Stimulated activated memory B cell treated with anti-CD40 and anti-IgM and Interleukin-4, amounts not matched to agents 10 μg/mL and 1 μg/mL and 100 μg/mL, for 72 hours (primary cell): ENCODE measurements at regions not wholly inside any gene's neighbourhood (a gene's known extent, or its start where the extent isn't known, plus 50 kb on each side); places are given as distances from the start of the nearest gene placed in this dataset.

ENCODE experiments used
- ATAC-seq: fragments of 150-1000 bp; cut with Tn5 transposase; 2 replicates; pipeline ENCODE4 v1.10.0; 2021
- H3K27ac Mint-ChIP-seq: one replicate; pipeline ENCODE4 v1.8.0; 2022; ENCODE audit warnings: mild to moderate bottlenecking, mixed read lengths
- H3K27me3 Mint-ChIP-seq: one replicate; pipeline ENCODE4 v1.8.0; 2022; ENCODE audit warnings: mixed read lengths
- H3K36me3 Mint-ChIP-seq: one replicate; pipeline ENCODE4 v1.8.0; 2022; ENCODE audit warnings: mixed read lengths
- H3K4me1 Mint-ChIP-seq: one replicate; pipeline ENCODE4 v1.8.0; 2022; ENCODE audit warnings: mixed read lengths
- H3K4me3 Mint-ChIP-seq: one replicate; pipeline ENCODE4 v1.8.0; 2022; ENCODE audit warnings: mild to moderate bottlenecking, moderate library complexity, mixed read lengths
- H3K9me3 Mint-ChIP-seq: one replicate; pipeline ENCODE4 v1.8.0; 2022; ENCODE audit warnings: mixed read lengths

DNA sequence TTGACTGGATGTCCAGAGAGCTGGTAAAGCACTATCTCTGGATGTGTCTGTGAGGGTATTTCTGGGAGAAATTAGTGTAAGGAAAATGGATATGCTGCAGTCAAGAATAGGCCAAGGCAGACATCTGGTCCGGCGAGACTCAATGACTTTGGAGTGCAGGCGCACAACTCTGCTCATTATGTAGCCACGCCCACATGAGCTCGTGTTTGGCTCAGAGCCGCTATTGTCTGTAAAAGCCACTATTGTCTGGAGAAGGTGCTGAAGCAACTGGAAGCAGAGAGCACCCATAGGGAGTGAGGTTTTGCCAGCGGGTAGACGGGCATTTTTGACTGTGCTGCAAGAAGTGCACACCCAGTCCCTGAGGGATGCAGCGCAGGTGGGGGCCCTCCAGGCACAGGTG lies 305.0 kb upstream of the POU3F2 start:
- H3K9me3 Mint-ChIP-seq, result no peaks in the 10 kb centered on the region
- ATAC-seq, result no peak
- H3K4me1 Mint-ChIP-seq, result no peaks in the 10 kb centered on the region

DNA sequence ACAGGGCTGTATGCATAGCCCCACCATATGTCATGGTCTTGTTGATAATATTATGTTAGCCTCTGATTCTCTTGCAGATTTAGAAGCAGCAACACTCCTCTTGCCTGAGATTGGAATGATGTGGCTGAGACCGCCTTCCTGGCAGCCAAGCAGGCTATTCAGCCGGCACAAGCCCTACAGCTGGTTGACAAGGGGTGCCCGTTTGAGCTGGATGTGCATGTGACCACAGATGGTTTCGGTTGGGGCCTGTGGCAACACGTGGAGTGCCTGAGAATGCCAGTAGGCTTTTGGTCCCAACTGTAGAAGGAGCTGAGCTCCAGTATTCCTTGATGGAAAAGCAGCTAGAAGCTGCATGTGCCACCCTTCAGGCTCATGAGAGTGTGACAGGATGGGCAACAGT lies 303.6 kb upstream of the POU3F2 start:
- Mint-ChIP-seq H3K9me3 (peaks cover 5% of the 10 kb centered on the region), H3K27me3 (no peaks in the 10 kb centered on the region), H3K27ac (no peak overlapping the region), H3K36me3 (no peaks in the 10 kb centered on the region), H3K4me1 (no peaks in the 10 kb centered on the region), H3K4me3 (no peak overlapping the region)
- ATAC-seq, result no peak

More for the DNA sequence above, 305.0 kb upstream of the POU3F2 start:
- H3K27ac Mint-ChIP-seq, result no peak overlapping the region
- no peaks in the 10 kb centered on the region for H3K36me3 Mint-ChIP-seq
- H3K27me3 Mint-ChIP-seq, result no peaks in the 10 kb centered on the region
- H3K4me3 Mint-ChIP-seq, result no peak overlapping the region

DNA sequence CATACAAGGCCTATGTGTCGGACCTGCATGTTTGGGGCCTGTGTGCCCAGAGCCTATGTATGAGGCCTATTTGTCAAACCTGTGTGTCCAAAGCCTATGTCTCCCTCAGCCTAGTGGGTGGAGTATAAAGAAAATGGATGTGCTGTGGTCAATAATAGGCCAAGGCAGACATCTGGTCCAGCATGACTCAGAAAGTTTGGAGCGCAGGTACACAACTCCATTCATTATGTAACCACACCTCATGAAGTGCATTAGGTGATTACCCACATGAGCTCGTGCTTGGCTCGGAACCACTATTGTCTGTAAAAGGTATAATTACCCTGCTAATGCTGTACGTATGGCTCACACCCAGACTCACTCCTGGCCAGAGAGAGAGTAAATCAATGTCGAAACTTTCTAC lies 302.4 kb upstream of the POU3F2 start:
- H3K27ac Mint-ChIP-seq, result no peak overlapping the region
- no peaks in the 10 kb centered on the region for H3K36me3 Mint-ChIP-seq
- peaks cover 6% of the 10 kb centered on the region for H3K9me3 Mint-ChIP-seq
- no peaks in the 10 kb centered on the region for H3K4me1 Mint-ChIP-seq
- no peak overlapping the region for H3K4me3 Mint-ChIP-seq
- no peak for ATAC-seq
- H3K27me3 Mint-ChIP-seq, result no peaks in the 10 kb centered on the region

DNA sequence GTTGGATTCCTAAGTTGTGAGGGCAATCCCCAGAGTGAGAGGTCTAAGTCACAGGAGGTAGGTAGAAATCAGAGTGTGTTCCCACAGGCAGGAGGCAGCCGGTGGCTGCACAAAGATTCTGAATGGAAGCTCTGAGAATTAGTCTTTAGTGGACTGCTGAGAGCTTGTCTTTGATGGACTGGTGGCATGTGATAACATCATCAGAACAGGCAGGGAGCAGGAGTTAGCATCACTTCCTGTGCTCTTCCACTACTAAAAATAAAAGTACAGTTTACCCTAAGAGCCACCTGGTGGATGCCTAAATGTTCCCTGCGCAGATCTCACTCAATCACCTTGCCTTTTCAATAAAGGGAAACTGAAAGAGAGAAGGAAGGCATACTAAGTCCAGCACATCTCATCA lies 294.6 kb upstream of the POU3F2 start:
- Mint-ChIP-seq H3K36me3 (no peaks in the 10 kb centered on the region), H3K4me1 (no peaks in the 10 kb centered on the region), H3K9me3 (peaks cover 11% of the 10 kb centered on the region), H3K4me3 (no peak overlapping the region), H3K27ac (no peak overlapping the region), H3K27me3 (no peaks in the 10 kb centered on the region)
- ATAC-seq, result no peak

DNA sequence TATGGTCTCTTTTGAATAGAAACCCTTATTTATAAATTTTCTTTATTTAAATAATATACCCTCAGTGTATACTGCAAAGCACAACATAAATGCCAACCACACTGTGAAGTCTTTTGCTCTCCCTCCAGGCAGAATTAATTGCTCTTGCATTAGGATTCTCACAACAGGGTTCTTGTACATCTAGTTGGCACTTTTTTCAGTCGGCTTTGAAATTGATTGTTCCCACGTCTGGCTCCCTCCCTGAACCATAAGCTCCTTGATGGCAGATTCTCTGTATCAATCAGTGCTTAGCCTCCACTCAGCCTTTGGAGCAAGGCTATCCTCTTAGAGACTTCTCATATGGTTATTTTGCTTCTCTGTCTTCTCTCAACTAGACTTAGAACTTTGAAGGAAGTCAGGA lies 288.0 kb upstream of the POU3F2 start:
- H3K27me3 Mint-ChIP-seq, result no peaks in the 10 kb centered on the region
- ATAC-seq, result no peak
- no peak overlapping the region for H3K4me3 Mint-ChIP-seq
- no peaks in the 10 kb centered on the region for H3K36me3 Mint-ChIP-seq
- no peaks in the 10 kb centered on the region for H3K4me1 Mint-ChIP-seq
- no peak overlapping the region for H3K27ac Mint-ChIP-seq
- peaks cover 3% of the 10 kb centered on the region for H3K9me3 Mint-ChIP-seq

DNA sequence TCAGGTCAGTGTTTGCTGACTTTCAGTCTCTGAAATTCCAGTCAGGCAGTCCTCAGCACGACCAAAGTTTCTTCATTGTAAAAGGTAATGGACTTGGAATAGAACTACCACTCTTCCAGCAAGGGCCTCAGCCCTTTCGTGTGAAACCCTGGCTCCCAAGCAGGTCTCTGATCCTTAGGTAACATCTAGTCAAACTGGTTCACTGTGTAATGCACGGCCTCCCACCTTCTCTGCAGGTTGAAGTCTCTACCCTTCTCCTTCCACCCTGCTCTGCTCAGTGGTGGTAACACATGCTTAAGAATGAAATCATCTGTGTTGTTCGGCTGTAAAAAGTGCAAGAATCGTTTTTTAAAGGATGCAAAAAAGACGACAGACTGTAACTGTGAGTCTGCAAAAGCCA lies 287.2 kb upstream of the POU3F2 start:
- H3K27me3 Mint-ChIP-seq, result no peaks in the 10 kb centered on the region

DNA sequence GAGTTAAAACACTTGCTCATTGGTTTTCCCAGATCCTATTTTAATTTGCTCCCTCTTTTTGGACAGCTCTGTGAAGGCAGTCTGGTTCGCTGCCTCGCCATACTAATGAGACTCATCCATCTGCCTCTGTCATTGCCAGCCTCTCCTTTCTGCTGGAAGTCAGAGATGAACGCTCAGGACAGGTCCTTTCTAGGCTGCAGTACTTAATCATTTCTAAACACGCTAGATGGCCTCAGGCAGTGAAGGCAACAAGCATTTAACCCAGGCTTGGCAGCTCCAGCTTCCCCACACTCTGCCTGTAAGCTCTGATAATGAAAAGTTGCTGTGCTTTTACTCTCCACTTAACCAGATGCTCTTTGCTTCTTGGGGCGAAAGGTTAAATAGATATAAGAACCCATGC lies 286.7 kb upstream of the POU3F2 start:
- Mint-ChIP-seq H3K4me3 (no peak overlapping the region), H3K27me3 (no peaks in the 10 kb centered on the region), H3K4me1 (no peaks in the 10 kb centered on the region), H3K27ac (no peak overlapping the region), H3K9me3 (peaks cover 3% of the 10 kb centered on the region), H3K36me3 (no peaks in the 10 kb centered on the region)
- no peak for ATAC-seq

More for the DNA sequence above, 287.2 kb upstream of the POU3F2 start:
- Mint-ChIP-seq H3K27ac (no peak overlapping the region), H3K4me3 (no peak overlapping the region), H3K9me3 (peaks cover 3% of the 10 kb centered on the region), H3K4me1 (no peaks in the 10 kb centered on the region), H3K36me3 (no peaks in the 10 kb centered on the region)
- ATAC-seq, result no peak

DNA sequence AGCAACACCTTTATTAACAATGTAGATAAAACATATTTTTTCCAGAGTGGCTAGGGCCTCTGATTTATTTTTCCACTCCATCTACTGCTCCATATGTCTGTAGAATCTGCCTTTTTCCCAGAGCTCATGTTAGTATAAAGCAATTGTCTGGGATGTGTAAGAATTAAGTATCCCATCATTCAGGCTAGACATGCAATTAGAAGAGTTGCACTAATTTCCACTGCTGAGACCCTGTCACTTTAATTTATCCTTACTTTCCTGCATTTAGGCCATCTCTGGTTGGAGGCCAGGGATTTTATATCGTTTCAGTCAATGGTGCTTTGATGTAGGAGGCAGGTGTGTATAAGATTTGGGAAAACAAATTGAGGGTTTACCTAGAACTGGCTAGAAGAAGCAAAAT lies 286.1 kb upstream of the POU3F2 start:
- no peaks in the 10 kb centered on the region for H3K36me3 Mint-ChIP-seq
- peaks cover 3% of the 10 kb centered on the region for H3K9me3 Mint-ChIP-seq
- no peak overlapping the region for H3K4me3 Mint-ChIP-seq
- H3K27me3 Mint-ChIP-seq, result no peaks in the 10 kb centered on the region
- no peaks in the 10 kb centered on the region for H3K4me1 Mint-ChIP-seq
- ATAC-seq, result no peak
- no peak overlapping the region for H3K27ac Mint-ChIP-seq

DNA sequence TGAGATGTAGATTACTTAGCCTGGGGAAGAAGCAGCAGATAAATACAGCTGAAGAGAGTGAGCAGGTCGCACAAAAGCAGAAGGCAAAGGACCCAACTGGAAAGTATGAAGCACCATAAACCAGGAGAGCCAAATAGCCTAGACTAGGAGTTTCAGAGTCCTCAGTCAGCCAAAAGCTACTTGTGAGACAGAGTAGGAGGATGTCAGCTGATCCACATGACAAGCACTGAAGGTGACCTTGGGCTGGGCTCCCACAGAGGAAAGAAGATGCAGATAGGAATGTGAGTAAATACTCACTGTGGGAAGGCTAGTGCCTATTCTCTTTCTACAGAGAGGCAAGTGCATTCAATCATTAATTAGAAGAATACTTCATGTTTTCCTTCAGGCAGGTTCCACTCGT lies 274.0 kb upstream of the POU3F2 start:
- no peaks in the 10 kb centered on the region for H3K4me1 Mint-ChIP-seq
- no peak overlapping the region for H3K4me3 Mint-ChIP-seq
- H3K27me3 Mint-ChIP-seq, result no peaks in the 10 kb centered on the region
- H3K9me3 Mint-ChIP-seq, result peaks cover 4% of the 10 kb centered on the region
- no peak overlapping the region for H3K27ac Mint-ChIP-seq
- ATAC-seq, result no peak
- no peaks in the 10 kb centered on the region for H3K36me3 Mint-ChIP-seq

DNA sequence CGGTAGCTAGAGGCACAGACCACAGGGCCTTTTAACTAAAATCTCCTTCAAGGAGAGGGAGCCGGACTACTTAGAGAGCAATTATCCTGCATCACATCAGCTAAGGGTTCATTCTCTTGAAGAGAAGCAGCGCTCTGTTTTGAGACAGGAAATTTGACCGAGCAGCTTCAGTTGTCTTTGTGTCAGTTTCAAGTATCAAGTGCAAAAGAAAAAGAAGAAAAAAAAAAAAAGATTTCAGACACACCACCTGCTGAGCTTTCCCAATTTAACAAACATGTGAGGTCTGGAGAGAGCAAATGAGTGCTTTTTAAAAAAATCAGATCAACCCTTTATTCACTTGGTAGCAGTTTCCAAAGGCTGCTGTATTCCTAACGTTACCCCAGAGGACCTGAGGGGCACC lies 273.5 kb upstream of the POU3F2 start:
- H3K36me3 Mint-ChIP-seq, result no peaks in the 10 kb centered on the region
- peaks cover 4% of the 10 kb centered on the region for H3K9me3 Mint-ChIP-seq
- no peaks in the 10 kb centered on the region for H3K27me3 Mint-ChIP-seq
- no peaks in the 10 kb centered on the region for H3K4me1 Mint-ChIP-seq
- no peak overlapping the region for H3K4me3 Mint-ChIP-seq
- no peak overlapping the region for H3K27ac Mint-ChIP-seq
- no peak for ATAC-seq

DNA sequence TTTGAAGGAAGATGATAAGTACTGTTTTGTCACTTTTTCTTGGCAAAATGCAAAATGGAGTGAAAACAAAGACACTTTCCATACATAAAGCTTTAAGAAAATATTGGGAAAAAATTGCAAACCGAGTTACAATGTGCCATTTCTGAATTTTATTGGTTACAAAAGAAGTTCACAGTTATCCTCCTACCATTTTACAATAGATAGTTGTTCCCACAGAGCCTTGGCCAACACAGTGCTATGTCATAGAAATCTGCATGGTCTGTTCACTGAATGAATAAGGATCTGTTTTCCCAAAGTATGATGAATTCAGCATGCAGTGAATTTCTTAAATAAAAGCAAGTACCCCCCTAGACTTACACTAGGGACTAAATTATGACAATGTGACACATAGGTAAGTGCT lies 268.2 kb upstream of the POU3F2 start:
- ATAC-seq, result no peak
- Mint-ChIP-seq H3K27me3 (no peaks in the 10 kb centered on the region), H3K27ac (no peak overlapping the region), H3K4me1 (no peaks in the 10 kb centered on the region), H3K36me3 (no peaks in the 10 kb centered on the region), H3K9me3 (peaks cover 4% of the 10 kb centered on the region), H3K4me3 (no peak overlapping the region)

DNA sequence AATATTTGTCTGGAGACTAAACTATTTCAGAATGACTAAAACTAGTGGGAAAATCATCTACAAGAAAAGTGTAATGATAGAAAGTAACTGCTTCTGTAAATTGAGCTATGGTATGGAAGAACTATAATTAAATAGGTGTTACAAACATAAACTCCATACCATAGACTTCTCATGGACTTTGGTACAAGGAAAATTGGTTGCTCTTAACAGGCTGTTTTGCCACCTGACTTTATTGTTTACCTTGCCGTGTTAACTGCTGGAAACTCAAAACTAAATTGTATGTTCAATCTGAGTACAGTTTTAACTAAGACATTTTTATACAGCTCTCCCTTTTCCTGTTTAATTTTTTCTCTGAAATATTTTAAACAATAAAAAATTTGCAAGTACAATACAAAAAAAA lies 261.8 kb upstream of the POU3F2 start:
- no peak overlapping the region for H3K4me3 Mint-ChIP-seq
- H3K27ac Mint-ChIP-seq, result no peak overlapping the region
- H3K9me3 Mint-ChIP-seq, result no peaks in the 10 kb centered on the region
- no peak for ATAC-seq
- no peaks in the 10 kb centered on the region for H3K36me3 Mint-ChIP-seq
- no peaks in the 10 kb centered on the region for H3K4me1 Mint-ChIP-seq
- H3K27me3 Mint-ChIP-seq, result no peaks in the 10 kb centered on the region

DNA sequence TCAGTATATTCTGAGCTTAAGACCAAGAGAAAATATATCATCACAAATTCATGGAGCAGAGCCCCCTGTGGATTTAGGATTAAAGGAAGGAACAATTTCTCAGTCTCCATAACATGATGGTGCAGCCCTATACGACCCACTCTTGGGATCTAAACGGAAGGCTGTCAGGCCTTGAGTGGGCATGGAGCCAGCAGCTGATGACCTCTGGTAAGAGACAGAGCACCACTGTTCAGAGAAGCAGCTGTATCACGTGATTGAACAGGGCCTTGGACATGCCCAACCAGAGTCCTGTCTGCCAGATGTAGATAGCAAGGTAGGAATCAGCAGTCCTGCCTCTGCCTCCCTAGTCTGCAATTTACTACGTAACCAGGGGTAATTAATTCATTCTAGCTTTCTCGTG lies 259.4 kb upstream of the POU3F2 start:
- Mint-ChIP-seq H3K27me3 (no peaks in the 10 kb centered on the region), H3K27ac (no peak overlapping the region), H3K36me3 (no peaks in the 10 kb centered on the region), H3K9me3 (no peaks in the 10 kb centered on the region), H3K4me1 (no peaks in the 10 kb centered on the region), H3K4me3 (no peak overlapping the region)
- ATAC-seq, result no peak

DNA sequence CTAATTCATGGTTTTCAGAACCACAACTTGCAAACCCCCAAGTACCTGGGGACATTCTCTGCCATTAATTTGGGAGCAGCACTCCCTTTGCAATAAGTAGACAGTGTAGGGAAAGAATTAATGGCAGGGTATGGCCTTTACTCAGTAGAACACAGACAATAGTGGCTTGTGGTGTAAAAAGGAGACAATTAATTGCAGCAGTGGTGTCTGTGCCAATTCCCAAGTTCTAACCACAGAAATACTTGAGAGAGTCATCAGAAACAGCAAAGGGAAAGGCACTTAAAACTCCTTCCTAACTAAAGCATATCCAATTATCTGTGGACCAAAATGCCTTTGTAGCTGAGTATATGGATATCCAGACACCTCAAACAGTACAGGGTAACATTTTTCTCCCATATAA lies 257.6 kb upstream of the POU3F2 start:
- H3K27ac Mint-ChIP-seq, result no peak overlapping the region
- H3K27me3 Mint-ChIP-seq, result no peaks in the 10 kb centered on the region
- no peaks in the 10 kb centered on the region for H3K36me3 Mint-ChIP-seq
- no peak overlapping the region for H3K4me3 Mint-ChIP-seq
- H3K4me1 Mint-ChIP-seq, result no peaks in the 10 kb centered on the region
- no peak for ATAC-seq
- no peaks in the 10 kb centered on the region for H3K9me3 Mint-ChIP-seq

DNA sequence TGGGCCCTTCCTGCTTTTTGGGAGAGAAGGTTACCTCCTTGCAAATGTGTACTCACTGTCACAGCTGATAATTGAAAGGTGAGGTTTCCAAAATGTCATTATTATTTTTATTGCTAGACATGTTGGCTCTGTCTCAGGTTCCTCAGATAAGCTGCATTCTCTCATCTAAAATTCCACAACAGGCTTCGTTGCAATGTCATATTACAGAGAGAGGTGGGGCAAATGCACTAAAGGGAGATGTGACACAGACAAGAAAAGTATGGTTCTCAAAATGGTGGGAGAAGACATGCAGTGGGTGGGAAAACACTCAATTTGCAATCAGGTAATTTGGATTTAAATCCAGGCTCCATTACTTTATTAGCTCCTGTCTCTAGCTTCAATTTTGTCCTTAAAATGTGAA lies 256.4 kb upstream of the POU3F2 start:
- Mint-ChIP-seq H3K9me3 (no peaks in the 10 kb centered on the region), H3K4me3 (no peak overlapping the region), H3K36me3 (no peaks in the 10 kb centered on the region), H3K27me3 (no peaks in the 10 kb centered on the region), H3K27ac (no peak overlapping the region), H3K4me1 (no peaks in the 10 kb centered on the region)
- ATAC-seq, result no peak

DNA sequence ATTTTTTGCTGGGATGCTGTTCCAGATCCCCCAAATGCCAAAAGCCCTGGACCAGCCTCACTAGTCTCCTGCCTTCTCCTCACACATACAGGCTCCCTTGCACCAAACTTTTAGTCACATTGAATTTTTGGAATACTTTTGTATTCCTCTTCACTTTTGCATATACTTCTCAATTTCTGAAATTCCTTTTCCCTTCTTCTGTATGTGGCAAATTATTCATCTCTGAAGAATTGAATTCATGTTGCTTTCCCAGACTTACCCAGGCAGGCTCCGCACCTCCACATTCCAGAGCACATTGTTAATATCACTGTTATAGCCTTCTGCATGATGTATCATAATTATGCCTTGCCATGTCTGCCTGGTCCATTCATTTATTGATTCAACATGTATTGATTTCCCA lies 255.3 kb upstream of the POU3F2 start:
- Mint-ChIP-seq H3K27me3 (no peaks in the 10 kb centered on the region), H3K9me3 (no peaks in the 10 kb centered on the region), H3K36me3 (no peaks in the 10 kb centered on the region), H3K4me3 (no peak overlapping the region), H3K4me1 (no peaks in the 10 kb centered on the region), H3K27ac (no peak overlapping the region)
- ATAC-seq, result no peak

DNA sequence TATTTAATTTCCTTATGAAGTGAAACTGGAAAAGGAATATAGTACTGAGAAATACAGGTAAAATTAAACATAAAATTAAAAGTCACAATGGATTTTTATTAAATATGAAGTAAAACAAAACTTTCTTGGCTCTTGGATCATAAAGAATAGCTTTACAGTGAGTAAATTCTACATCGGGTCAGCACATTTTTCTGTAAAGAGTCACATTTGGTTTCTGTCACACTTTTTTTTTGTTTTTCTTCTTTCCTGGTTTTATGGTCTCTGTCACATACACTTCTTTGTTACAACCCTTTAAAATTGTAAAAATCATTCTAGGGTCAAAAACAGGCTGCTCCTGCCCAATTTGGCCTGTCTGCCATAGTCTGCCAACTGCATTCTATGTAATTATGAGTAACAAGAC lies 254.4 kb upstream of the POU3F2 start:
- H3K36me3 Mint-ChIP-seq, result no peaks in the 10 kb centered on the region
- no peak overlapping the region for H3K4me3 Mint-ChIP-seq
- no peaks in the 10 kb centered on the region for H3K9me3 Mint-ChIP-seq
- no peak for ATAC-seq
- no peaks in the 10 kb centered on the region for H3K27me3 Mint-ChIP-seq
- H3K27ac Mint-ChIP-seq, result no peak overlapping the region
- no peaks in the 10 kb centered on the region for H3K4me1 Mint-ChIP-seq
